T-cell (primary cell): ENCODE measurements at regions not wholly inside any gene's neighbourhood (a gene's known extent, or its start where the extent isn't known, plus 50 kb on each side); places are given as distances from the start of the nearest gene placed in this dataset.
A peak's percentile ranks its signal among the peaks of the same experiment; 100 is the strongest.

Source experiments
- ATAC-seq, 4 experiments: fragments of 200-7000 bp in 3 of 4; fragments of 150-1000 bp in 1 of 4; cut with Tn5 transposase; replicated peaks in 1 of 4; 1 replicate in 3 of 4; 2 replicates in 1 of 4; pipeline ENCODE4 v1.10.0; 2021; ENCODE audit warnings: moderate library complexity in 3 of 4, mild to moderate bottlenecking in 2 of 4, moderate number of reproducible peaks in 1 of 4
- CTCF ChIA-PET, 2 donors: fragments of 300-600 bp; sonication (Branson Sonifier 250); formaldehyde crosslinking; loops; one replicate each; lab custom pipeline; 2022; ENCODE audit warnings: antibody characterized with exemption in 2 of 2; lab: Charles Lee
- POLR2A ChIA-PET, 2 donors: fragments of 300-600 bp; sonication (Branson Sonifier 250); formaldehyde crosslinking; loops; one replicate each; lab custom pipeline; 2022; ENCODE audit warnings: antibody characterized with exemption in 2 of 2; lab: Charles Lee
- DNase-seq, 35 experiments: peaks; one replicate each; pipeline versions ENCODE4 v3.0.0 to v3.0.0-alpha.2; 2013 to 2023
- H3K27ac ChIP-seq: one replicate; pipeline ENCODE4 v1.5.1; 2013; ENCODE audit warnings: low read length
- H3K27me3 ChIP-seq, 2 experiments: replicated peaks in 1 of 2; 1 replicate in 1 of 2; 2 replicates in 1 of 2; pipeline versions ENCODE4 v1.6.1 to v1.7.0; 2013; ENCODE audit warnings: low read length in 1 of 2, mixed read lengths in 1 of 2; ENCODE audit not compliant: control insufficient read depth in 2 of 2, insufficient read depth in 2 of 2; ENCODE audit errors: extremely low read depth in 1 of 2
- H3K36me3 ChIP-seq, 2 donors: 1 replicate in 1 of 2; 2 replicates in 1 of 2; pipeline versions ENCODE4 v1.6.1 to v1.7.0; 2013; ENCODE audit warnings: low read length in 1 of 2; ENCODE audit not compliant: control insufficient read depth in 2 of 2, insufficient read depth in 1 of 2; ENCODE audit errors: extremely low read depth in 1 of 2
- H3K4me1 ChIP-seq, 2 experiments: 1 replicate in 1 of 2; 2 replicates in 1 of 2; pipeline versions ENCODE4 v1.6.1 to v1.7.0; 2013; ENCODE audit warnings: low read length in 2 of 2, mixed read lengths in 1 of 2; ENCODE audit not compliant: insufficient read depth in 2 of 2, control insufficient read depth in 1 of 2; ENCODE audit errors: extremely low read depth in 1 of 2
- H3K4me3 ChIP-seq, 2 donors: 1 replicate in 1 of 2; 2 replicates in 1 of 2; pipeline versions ENCODE4 v1.5.1 to v1.7.0; 2013; ENCODE audit warnings: mild to moderate bottlenecking in 2 of 2, low read length in 1 of 2, moderate library complexity in 1 of 2; ENCODE audit not compliant: control insufficient read depth in 1 of 2; ENCODE audit errors: extremely low read depth in 1 of 2
- H3K9me3 ChIP-seq: 2 replicates; pipeline ENCODE4 v1.7.0; 2013
- H3K27ac Mint-ChIP-seq, 2 donors: one replicate each; pipeline ENCODE4 v1.8.0; 2020 to 2021; ENCODE audit warnings: mild to moderate bottlenecking in 2 of 2, mixed read lengths in 2 of 2
- H3K27me3 Mint-ChIP-seq, 2 donors: one replicate each; pipeline ENCODE4 v1.8.0; 2021 to 2022; ENCODE audit warnings: mixed read lengths in 2 of 2
- H3K36me3 Mint-ChIP-seq: one replicate; pipeline ENCODE4 v1.8.0; 2021; ENCODE audit warnings: mixed read lengths
- H3K4me1 Mint-ChIP-seq, 3 donors: one replicate each; pipeline ENCODE4 v1.8.0; 2020 to 2022; ENCODE audit warnings: mixed read lengths in 3 of 3, mild to moderate bottlenecking in 1 of 3
- H3K4me3 Mint-ChIP-seq, 3 donors: one replicate each; pipeline ENCODE4 v1.8.0; 2020 to 2022; ENCODE audit warnings: mild to moderate bottlenecking in 3 of 3, mixed read lengths in 3 of 3, moderate library complexity in 3 of 3
- H3K9me3 Mint-ChIP-seq, 3 donors: one replicate each; pipeline ENCODE4 v1.8.0; 2020 to 2022; ENCODE audit warnings: mixed read lengths in 3 of 3
- WGBS: methylation state at CpG from one replicate; pipeline ENCODE4 v1.1.5; 2013; ENCODE audit warnings: missing lambda C conversion rate; ENCODE audit not compliant: insufficient coverage; 5-methylcytosine and 5-hydroxymethylcytosine counted together

DNA sequence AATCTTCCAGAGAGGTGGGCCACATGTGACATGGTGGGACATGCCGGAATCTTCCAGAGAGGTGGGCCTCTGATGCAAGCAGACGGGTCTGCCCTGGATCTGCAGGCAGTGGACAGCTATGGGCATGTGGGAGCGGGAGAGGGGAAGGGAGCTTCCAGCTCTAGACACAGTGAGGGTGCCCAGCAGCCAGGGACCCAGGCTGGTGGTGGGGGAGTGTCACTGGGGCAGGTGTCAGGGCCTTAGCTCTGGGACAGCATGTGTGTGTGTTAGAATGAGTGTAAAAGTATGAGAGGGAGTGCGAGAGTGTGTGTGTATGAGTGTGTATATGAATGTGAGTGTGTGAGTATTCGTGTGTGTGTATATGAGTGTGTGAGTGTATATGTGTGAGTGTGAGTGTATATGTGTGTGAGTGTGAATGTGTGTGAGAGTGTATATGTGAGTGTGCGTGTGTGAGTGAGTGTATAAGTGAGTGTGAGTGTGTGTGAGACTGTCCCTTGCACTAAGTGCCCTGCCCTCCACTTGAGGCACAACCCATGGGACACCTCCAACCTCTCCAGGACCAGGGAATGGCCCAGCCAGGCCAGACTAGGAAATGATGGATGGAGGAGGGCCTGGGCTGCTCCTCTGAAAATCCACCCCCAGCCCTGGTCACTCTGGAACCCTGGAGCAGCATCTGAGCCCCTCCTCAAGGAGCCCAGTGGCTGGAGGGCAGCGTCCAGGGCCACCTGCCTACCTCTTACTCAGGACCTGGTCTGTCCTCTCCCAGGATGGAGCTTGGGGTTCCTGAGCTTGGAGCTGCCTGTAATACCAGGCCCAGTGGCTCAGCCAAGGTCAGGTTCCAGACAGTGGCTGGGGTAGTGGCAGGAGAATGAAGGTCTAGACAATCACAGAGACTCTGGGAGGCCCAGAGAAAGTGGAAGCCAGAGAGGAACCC, 122.2 kb downstream of the C9orf50 start:
- peaks cover 6 to 25% of the 10 kb centered on the region in 2 experiments for H3K4me1 ChIP-seq
- ChIA-PET POLR2A (no interaction called here), CTCF (no interaction called here)
- Mint-ChIP-seq H3K9me3 (no peaks in the 10 kb centered on the region), H3K27ac (no peak overlapping the region), H3K4me3 (no peak overlapping the region), H3K27me3 (no peaks in the 10 kb centered on the region), H3K4me1 (peaks cover 23 to 25% (median 24%) of the 10 kb centered on the region in 3 donors), H3K36me3 (no peaks in the 10 kb centered on the region)
- H3K27ac ChIP-seq: no peak overlapping the region
- H3K27me3 ChIP-seq: peaks cover 0 to 3% of the 10 kb centered on the region in 2 experiments
- no peaks in the 10 kb centered on the region for H3K36me3 ChIP-seq
- ATAC-seq (no peak), DNase-seq (no peak)
- WGBS: 98% methylated on average over 6 of the region's 7 CpGs
- no peak overlapping the region for H3K4me3 ChIP-seq
- H3K9me3 ChIP-seq: no peaks in the 10 kb centered on the region

DNA sequence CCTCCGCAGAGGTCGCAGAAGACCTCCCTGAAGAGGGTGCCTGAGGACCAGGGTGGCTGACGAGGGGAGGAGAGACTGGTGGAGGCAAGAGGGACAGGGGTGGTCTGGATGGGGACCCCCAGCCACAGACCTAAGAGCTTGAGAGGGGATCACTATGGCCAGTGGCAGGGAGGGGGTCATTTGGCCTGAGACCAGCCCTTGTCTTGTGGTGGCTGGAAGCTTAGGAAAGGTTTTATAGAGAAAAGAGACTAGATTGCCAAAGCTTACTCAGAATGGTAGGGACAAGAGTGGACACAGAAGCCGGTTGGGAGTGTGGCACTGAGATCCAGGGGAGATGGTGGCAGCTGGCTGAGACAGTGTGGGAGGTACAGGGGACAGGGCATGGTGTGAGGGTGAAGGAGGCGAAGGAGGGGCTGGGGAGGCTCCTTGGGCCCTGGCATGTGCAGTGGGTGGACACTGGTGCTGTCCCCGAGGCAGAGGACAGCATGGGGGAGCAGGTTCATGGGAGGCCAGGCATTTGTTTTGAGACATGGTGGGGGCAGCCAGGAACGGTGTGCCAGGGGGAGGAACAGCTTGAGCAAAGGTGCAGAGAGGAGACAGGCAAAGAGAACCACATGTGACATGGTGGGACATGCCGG, 123.0 kb downstream of the C9orf50 start:
- peak overlapping the region; percentile 10 to 72 for H3K27ac Mint-ChIP-seq
- no peaks in the 10 kb centered on the region for H3K27me3 Mint-ChIP-seq
- peaks cover 0 to 3% of the 10 kb centered on the region in 2 experiments for H3K27me3 ChIP-seq
- no peaks in the 10 kb centered on the region for H3K9me3 Mint-ChIP-seq
- ChIA-PET CTCF (no interaction called here), POLR2A (interaction anchor here in 1 of 2 donors (0.5 kb wide), 1 partner anchor 162 kb away, joined by 10 read pairs; no protein-coding TSS in a partner anchor)
- peaks cover 28 to 31% (median 29%) of the 10 kb centered on the region in 3 donors for H3K4me1 Mint-ChIP-seq
- H3K4me3 ChIP-seq: no peak overlapping the region
- no peaks in the 10 kb centered on the region for H3K9me3 ChIP-seq
- H3K4me3 Mint-ChIP-seq: peak overlapping the region in 2 of 3 donors; percentile 28 to 49
- DNase-seq (no peak), ATAC-seq (no peak)
- no peak overlapping the region for H3K27ac ChIP-seq
- 96% methylated on average over 8 of the region's 8 CpGs for WGBS
- peaks cover 3% of the 10 kb centered on the region for H3K36me3 Mint-ChIP-seq
- no peaks in the 10 kb centered on the region for H3K36me3 ChIP-seq
- H3K4me1 ChIP-seq: peaks cover 6 to 25% of the 10 kb centered on the region in 2 experiments

DNA sequence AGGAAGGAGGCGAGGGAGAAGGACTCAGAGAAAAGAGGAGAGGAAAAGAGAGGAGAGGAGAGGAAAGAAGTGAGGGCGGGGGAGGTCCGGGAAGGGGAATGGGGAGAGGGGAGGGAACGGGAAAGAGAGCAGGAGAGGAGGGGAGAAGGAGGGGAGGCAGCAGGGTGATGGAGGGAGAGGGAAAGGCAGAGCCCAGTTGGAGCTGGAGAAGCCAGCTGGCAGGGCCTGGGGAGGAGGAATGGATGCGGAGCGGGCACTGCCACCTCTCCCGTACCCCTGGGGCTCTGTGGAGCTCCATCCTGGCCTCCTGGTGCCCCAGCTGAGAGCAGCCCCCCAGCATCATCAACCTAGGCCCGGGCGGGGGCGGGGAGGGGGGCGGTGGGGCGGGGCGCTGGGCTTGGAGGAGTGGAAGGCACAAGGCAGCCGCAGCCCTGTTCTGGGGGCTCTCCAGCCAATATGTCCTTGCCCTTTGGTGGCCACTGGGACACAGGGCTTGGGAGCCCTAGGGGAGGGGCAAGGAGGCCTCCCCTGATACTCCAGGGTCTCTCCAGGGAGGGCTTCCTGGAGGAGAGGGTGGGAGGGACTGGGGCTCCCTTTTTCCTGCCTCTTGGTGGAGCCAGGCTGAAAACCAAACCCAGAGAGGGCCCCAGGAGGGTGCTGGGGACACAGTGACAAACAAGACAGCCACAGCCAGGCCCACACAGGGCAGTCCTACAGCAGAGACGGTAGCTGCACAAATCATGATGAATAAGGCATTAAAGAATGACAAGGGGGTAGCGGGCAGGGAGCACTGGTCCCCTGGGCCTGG, 123.7 kb downstream of the C9orf50 start:
- Histone ChIP-seq H3K4me3 (peak overlapping the region in 1 of 2 donors; percentile 64), H3K27ac (peak overlapping the region; percentile 38), H3K4me1 (peaks cover 6 to 25% of the 10 kb centered on the region in 2 experiments), H3K27me3 (peaks cover 0 to 3% of the 10 kb centered on the region in 2 experiments), H3K36me3 (no peaks in the 10 kb centered on the region), H3K9me3 (no peaks in the 10 kb centered on the region)
- Mint-ChIP-seq H3K27me3 (no peaks in the 10 kb centered on the region), H3K4me3 (peak overlapping the region; percentile 73 to 82 (median 74)), H3K27ac (peak overlapping the region; percentile 82 to 91), H3K4me1 (peaks cover 30 to 31% (median 30%) of the 10 kb centered on the region in 3 donors), H3K36me3 (peaks cover 3% of the 10 kb centered on the region), H3K9me3 (no peaks in the 10 kb centered on the region)
- ATAC-seq (no peak), DNase-seq (no peak)
- ChIA-PET CTCF (no interaction called here), POLR2A (interaction anchor here in 1 of 2 donors (0.5 kb wide), 1 partner anchor 162 kb away, joined by 10 read pairs; no protein-coding TSS in a partner anchor)
- WGBS: 73% methylated on average over 11 of the region's 16 CpGs

DNA sequence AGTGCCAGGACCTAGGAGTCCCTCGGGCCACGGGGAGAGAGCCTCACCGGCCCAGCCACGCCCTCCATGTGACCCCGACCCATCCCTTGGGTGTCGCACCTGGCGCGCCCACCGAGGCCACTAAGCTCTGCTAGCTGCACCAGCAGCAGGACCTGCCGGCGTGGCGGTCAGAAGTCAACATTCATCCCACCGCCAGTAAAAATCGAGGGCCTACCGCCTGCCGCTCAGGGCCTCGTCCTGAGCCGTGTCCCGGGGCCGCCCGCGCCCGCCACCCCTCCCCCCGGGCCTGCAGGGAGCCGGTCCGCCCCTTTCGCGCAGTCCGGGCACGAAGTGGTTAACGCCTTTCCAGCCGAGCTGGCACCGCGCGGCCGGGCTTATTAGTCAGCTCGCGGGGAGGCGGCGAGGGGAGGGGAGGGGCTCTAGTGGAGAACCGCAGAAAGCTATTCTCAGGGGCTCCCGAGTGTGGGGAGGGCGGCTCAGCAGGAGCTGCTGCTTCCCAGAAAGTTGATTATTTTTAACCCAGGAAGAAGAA, 124.4 kb downstream of the C9orf50 start:
- peak overlapping the region; percentile 68 for H3K27ac ChIP-seq
- peaks cover 3% of the 10 kb centered on the region for H3K36me3 Mint-ChIP-seq
- ATAC-seq: peak; percentile 49 to 79 (median 72)
- H3K27me3 ChIP-seq: peaks cover 0 to 3% of the 10 kb centered on the region in 2 experiments
- peak; percentile 27 to 85 (median 63) for DNase-seq
- peak overlapping the region; percentile 82 to 91 for H3K27ac Mint-ChIP-seq
- H3K27me3 Mint-ChIP-seq: no peaks in the 10 kb centered on the region
- no peaks in the 10 kb centered on the region for H3K9me3 ChIP-seq
- peaks cover 6 to 26% of the 10 kb centered on the region in 2 experiments for H3K4me1 ChIP-seq
- peak overlapping the region; percentile 64 to 82 for H3K4me3 ChIP-seq
- H3K4me3 Mint-ChIP-seq: peak overlapping the region; percentile 73 to 82 (median 74)
- H3K4me1 Mint-ChIP-seq: peaks cover 31 to 35% (median 32%) of the 10 kb centered on the region in 3 donors
- H3K36me3 ChIP-seq: no peaks in the 10 kb centered on the region
- ChIA-PET POLR2A (interaction anchor here in 1 of 2 donors (0.6 kb wide), 1 partner anchor 113 kb away, joined by 3 read pairs; no protein-coding TSS in a partner anchor), CTCF (no interaction called here)
- WGBS: under 1% methylated on average over 43 of the region's 43 CpGs
- no peaks in the 10 kb centered on the region for H3K9me3 Mint-ChIP-seq

- H3K27me3 ChIP-seq: peaks cover 0 to 3% of the 10 kb centered on the region in 2 experiments
- Mint-ChIP-seq H3K4me3 (peak overlapping the region; percentile 73 to 82 (median 74)), H3K36me3 (peaks cover 3% of the 10 kb centered on the region), H3K9me3 (no peaks in the 10 kb centered on the region), H3K4me1 (peaks cover 38 to 42% (median 39%) of the 10 kb centered on the region in 3 donors), H3K27me3 (no peaks in the 10 kb centered on the region), H3K27ac (peak overlapping the region; percentile 19 to 69)
- ChIA-PET POLR2A (interaction anchor here in 1 of 2 donors (0.6 kb wide), 2 partner anchors 82 to 112 kb away, joined by 3 to 4 read pairs; no protein-coding TSS in a partner anchor), CTCF (interaction anchor here in 1 of 2 donors (0.6 kb wide), 1 partner anchor 274 kb away, joined by 4 read pairs; no protein-coding TSS in a partner anchor)
- H3K4me3 ChIP-seq: peak overlapping the region; percentile 64 to 82
- H3K4me1 ChIP-seq: peaks cover 6 to 33% of the 10 kb centered on the region in 2 experiments
- H3K9me3 ChIP-seq: no peaks in the 10 kb centered on the region
- H3K27ac ChIP-seq: peak overlapping the region; percentile 68
- ATAC-seq: peak; percentile 76 to 88 (median 82)
- 22% methylated on average over 39 of the region's 50 CpGs for WGBS
- H3K36me3 ChIP-seq: no peaks in the 10 kb centered on the region
- DNase-seq: peak; percentile 52 to 86 (median 76)
Observed at GRCh38 chr9:129495620-129496472, 125.1 kb downstream of the C9orf50 start.
